DOHH2 (cell line): ENCODE measurements at regions not wholly inside any gene's neighbourhood (a gene's known extent, or its start where the extent isn't known, plus 50 kb on each side); places are given as distances from the start of the nearest gene placed in this dataset.

Source experiments
- CTCF ChIP-seq: fragments of 200-600 bp; sonication (generic); IDR thresholded peaks from one replicate; pipeline ENCODE4 v1.5.1; 2014; ENCODE audit warnings: antibody characterized with exemption, mild to moderate bottlenecking, low read depth, low read length; ENCODE audit not compliant: poor library complexity, severe bottlenecking
- EZH2phosphoT487 ChIP-seq: fragments of 200-600 bp; sonication (generic); IDR thresholded peaks from 2 replicates; pipeline ENCODE4 v1.6.1; 2017; ENCODE audit warnings: borderline replicate concordance, mild to moderate bottlenecking, antibody characterized with exemption, low read length, moderate library complexity, mixed read lengths

- TF ChIP-seq CTCF: no peak
- TF ChIP-seq EZH2phosphoT487: no peak
These were observed 206.4 kb downstream of the ENC1 start for GRCh38 chr5:74433896-74434829.
